UCSD-AML1 (cell line): ENCODE measurements at regions not wholly inside any gene's neighbourhood (a gene's known extent, or its start where the extent isn't known, plus 50 kb on each side); places are given as distances from the start of the nearest gene placed in this dataset.

ENCODE experiments used
- DNase-seq: peaks from one replicate; lab custom pipeline; 2025; ENCODE audit not compliant: unreplicated experiment; lab: John Stamatoyannopoulos, UW

DNA sequence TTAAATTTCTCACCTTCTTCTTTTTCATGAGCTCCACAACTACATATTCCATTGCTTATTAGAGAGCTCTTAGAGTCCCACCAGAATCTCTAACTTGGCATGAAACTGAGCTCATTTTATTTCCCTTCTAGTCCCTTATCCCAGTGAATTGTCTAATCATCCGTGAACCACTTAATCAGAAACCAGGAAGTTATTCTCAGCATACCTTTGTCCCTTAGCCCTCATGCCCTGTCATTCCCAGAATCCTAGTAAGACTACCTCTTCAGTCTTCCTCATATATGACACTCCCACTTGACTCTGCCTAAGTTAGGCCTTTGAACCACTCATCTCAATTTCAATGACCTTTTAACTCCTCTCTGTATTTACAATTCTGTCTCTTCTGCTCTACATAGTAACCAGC is 93.0 kb upstream of the PAPPA start:
- DNase-seq, result no peak

DNA sequence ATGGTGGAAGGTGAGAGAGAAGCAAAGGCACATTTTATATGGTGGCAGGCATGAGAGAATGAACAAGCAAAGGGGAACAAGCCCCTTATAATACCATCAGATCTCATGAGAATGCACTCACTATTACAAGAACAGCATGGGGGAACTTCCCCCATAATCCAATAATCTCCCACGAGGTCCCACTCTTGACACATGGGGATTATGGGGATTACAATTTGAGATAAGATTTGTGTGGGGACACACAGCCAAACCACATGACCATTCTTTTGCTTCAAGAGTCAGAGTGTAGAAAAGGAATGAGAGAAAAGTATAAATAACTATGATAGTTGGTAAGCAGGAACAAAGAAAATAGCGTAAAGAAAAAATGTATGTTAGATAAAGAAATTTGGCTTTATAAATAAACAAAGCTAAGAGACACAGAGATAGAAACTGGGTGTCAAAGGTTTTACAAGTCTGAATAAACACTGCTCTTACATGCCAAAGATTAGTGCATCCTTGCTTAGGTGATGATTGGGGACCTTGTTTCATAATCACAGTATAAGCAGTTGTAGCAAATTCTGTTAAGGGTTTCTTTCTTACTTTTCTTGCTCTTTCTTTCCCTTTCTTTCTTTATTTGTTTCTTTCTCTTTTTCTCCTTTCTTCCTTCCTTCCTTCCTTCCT is 91.9 kb upstream of the PAPPA start:
- no peak for DNase-seq

DNA sequence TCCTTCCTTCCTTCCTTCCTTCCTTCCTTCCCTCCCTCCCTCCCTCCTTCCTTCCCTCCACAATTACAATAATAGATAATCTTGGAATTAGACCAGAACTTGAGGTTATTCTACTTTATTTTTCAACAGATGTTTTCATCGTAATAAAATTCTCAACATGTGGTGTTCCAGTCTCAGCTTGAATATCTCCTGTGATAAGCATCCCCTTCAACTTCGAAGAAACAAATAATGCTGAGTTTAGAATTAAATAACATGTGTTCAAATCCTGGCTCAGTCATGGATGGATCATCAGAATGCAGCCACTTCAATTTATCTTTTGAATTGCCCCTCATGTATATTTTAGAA is 91.4 kb upstream of the PAPPA start:
- no peak for DNase-seq

DNA sequence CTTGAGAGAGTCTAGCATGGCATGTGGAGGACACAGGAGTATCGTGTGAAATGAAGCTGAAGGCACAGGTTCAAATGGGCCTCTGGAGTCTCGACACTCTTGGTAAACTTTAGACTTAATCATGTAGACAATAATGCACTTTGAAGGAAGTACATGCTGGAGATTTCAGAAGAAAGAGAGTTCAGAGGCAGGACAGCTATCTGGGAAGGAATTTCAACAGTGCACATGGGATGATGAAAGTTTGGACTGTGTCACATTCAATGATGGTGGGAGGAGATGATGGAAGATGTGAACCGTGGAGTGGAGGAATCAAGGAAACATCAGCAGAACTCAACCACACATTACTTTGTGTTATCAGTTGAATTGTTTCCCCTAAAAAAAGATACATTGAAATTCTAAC is 88.6 kb upstream of the PAPPA start:
- DNase-seq, result no peak

DNA sequence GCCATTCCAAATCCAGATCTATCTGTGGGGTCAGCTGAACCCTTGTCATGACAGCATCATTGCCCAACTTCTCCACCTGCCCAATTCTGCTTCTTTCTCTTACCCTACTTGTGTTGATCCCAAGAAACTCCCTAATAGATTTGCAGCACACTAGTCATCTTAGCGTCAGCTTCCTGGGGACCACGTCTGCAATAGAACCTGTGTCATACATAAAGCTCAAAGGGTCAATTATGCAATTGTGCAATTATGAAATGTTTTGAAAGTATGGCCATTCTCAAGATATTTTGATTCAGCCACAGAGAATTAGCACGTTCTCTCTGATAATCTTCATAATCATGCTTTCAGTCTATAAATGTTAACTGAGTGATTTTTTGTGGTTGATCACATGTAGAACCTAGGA is 87.4 kb upstream of the PAPPA start:
- no peak for DNase-seq

DNA sequence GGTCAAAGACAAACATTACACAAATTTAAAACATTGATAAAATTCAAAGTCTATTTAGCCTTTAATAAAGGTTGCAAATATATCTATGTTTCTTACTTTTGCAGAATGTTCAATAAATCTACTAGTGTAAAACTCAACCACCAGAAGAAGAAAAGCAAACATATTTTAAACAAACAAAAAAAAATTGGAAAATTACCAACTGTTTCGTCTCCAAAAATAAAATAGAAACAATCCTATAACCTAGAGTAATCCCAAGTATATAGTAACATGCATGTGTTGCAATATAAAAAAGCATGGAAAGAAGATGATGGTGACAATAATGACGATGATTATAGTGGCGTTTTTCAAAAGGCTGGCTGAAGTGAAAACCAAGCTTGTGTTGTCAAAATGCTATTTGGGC is 86.0 kb upstream of the PAPPA start:
- no peak for DNase-seq

DNA sequence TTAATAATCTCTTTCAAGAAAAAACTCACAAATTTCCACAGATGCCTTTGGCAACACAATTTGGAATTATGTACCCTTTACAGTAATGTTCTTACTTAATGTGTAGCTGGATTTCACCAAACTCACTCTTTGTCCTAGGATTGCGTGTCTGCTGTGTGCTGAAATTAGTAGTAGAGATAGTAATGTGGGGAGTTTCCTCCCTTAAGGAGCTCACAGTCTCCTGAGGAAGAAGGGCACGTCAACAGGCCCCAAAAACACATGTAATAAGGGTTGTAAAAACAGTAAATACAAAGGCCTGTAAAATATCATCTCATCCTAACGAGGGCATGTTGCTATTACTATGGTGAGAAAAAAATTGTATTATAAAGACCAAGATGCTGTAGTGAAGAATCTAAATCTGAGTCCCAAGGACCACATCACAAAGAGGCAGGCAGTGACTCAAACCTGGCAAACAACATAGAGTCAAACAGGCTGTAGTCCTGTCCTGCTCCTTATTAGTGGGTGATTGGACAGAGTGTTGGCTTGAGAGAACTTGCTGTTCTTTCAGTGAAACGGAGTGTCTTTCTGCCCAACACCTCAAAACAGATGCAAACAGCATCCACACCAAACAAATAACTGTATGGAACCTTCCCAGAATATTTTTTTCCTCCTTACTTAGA is 83.2 kb upstream of the PAPPA start:
- no peak for DNase-seq

DNA sequence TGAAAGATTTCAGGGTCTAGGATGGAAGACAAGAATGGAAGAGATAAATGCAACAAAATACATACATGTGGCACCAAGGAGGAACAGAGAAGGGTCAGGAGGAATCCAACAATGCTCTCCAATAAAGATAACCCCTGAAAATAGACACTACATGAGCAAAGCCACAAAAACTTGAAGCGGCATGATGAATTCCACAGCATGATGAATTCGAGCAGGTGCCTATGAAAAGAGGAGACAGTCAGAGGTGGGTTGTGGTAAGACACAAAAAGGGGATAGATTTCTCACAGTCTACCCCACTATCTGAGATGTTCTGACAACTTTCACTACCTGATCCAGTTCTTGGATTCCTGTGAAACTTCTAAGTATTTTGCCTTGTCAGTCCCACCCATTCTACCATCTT is 81.5 kb upstream of the PAPPA start:
- no peak for DNase-seq

DNA sequence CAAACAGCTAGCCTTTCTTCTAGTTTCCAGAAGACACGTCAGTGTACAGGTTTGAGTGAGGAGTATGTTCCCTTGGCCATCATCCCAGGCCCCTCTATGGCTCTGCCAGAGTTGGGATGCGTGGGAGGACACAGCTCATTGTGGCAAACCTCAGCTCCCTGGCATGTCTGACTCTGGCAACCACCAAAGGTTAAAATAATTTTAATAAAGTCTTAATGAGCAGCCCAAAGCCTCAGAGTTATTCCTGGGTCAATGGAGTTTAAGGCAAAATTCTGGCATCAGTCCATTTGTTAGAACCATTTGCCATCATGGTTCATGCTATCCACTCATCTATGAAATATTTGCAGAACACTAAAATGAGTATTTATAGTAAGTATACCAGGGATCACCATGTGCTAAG is 79.8 kb upstream of the PAPPA start:
- DNase-seq, result no peak

DNA sequence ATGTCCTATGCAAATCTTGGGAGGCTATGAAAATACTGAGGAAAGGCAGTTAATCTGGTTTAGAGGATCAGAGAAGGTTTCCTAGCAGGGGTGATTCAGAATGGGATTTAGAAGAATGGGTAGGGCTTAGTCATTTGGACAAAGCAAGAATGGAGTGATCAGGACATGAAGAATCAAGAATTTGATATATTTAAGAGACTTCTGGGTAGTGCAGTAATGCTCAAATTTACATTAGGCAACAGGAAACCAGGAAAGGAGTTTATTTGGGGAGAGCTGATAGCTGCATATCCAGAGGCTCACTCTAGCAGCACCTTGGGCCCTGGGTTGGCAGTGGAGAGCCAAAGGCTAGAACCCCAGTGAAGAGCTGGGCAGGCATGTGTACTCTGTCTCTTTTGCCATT is 78.9 kb upstream of the PAPPA start:
- no peak for DNase-seq

DNA sequence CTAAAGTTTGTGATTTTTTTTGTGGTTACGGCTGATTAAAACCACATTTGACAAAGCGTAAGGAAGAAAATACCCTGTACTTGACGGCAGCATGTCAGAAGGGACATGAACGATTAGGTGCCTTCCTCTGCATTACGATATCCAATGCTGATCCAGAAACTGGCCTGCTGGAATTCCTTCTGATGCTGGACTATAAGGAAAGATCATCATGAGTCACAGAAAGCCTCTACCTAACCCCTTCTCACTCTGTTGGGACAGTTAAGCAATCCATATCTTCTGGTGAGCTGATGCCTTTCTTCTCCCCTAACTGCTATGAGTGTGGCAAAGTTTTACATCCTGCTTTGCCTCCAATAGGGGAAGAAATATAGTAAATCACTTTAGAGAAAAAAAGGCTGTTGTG is 78.4 kb upstream of the PAPPA start:
- no peak for DNase-seq

DNA sequence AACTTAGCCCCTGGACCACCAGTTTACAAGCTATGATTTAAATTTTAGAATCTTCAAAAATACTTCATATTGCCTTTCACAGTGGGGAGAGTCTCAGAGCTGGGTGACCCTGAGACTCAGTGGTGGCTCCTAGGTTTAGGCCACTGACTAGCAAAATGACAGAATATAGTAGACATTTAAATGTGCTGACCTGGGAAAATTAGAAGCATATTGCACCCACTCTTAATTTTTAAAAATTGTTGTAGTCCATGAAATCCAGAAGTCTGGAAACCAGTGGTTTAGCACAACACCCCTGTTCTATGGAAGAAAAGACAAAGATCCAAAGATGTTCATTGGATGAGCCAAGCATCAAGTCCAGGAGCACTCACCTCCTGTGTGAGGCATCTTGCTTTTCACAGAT is 75.0 kb upstream of the PAPPA start:
- no peak for DNase-seq

DNA sequence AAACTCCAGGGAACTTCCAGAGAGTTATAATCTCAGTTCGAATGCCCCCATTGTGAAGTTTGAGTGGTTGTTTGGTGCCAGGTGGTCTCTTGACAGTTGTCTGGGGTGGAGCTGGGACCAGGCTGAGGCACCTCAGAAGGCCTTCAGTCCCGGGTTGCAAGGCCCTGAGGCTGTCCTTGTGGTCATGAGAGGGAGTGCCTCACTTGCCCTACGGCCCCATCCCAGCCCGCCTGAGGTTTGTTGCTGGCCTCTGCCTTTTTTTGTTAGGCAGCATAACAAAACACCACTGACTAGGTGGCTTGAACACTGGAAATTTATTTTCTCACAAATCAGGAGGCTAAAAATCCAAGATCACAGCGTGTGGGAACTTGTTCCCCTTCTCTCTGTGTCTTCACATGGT is 73.0 kb upstream of the PAPPA start:
- no peak for DNase-seq

DNA sequence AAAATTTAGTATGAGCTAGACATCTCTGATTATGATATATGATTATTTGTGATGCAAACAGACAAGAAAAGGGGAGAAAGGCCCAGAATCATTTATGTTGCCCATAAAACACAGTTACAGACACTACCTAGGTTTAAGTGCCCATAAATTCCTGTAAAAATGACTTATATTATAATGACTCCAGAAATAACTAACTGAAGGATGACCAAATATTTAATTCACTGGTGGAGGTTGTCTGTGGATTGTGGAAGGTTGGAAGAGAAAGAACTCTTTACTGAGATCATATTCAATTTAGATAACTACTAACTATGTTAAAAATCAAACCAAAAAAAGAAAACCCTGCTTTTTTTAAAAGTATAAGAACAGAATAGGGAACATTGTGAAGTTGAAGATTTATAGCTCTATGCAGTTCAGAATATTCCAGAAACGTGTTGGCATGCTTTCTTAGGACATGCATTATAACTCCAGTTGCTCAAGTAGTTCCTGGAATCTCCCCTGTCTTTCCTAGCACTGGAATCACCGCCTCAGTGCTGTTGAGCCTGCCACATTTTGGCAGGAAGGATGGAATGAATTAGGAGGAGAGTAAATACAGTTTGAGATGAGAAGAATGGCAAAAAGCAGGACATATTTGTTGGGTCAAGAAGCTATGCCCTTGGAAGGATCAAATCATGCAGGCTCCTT is 72.0 kb upstream of the PAPPA start:
- no peak for DNase-seq

DNA sequence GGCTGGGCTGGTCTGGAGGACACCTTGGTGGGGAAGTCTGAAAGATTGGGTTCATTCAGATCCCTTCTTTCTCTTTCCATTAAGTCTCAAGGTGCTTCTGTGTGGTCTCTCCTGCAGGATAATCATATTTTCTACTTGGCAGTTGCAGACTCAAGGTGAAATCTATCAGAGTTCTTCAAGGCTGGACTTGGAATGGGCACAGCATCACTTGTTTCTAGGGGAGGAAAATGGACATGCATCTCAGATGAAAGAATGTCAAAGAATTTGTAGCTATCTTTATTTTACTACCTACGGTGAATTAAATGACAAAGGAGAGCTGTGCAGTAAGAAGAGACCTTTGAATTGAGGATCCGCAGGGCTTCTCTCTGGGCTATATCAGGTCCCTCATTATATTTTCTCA is 69.8 kb upstream of the PAPPA start:
- no peak for DNase-seq

DNA sequence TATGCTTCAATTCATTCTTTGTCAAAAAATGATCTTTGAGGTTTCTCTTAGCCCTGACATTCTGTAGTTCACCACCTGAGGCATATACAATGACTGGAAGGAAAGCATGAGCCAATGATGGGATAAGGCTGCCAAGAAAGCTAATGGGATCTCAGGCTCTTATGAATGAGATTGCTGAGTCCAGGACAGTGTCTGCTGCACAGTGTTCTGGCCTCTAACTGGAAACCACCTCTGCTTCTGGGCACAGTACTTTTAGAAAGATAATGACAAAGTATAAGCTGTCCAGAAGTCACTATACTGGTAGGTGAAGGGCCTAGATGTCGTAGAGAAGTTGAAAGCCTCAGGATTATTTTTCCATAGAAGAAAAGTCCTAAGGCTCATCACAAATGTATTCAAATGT is 69.1 kb upstream of the PAPPA start:
- DNase-seq, result no peak

DNA sequence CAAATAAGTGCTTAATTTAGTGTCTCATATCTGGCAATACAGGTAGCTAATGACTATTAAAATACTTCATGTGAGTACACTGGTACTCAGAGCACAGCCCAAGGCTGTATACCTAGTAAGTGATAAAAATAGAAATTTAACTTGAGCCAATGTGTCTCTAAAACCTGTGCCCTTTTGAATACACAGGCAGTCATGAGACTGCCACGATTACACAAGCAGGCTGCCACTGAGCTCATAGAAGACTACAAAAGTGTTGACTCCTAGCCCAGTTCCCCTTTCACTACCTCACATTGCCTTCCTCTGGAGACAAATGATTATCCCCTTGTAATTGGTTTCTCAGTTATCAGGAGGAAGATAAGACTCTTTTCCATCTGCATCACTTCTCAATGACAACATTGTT is 66.3 kb upstream of the PAPPA start:
- no peak for DNase-seq

DNA sequence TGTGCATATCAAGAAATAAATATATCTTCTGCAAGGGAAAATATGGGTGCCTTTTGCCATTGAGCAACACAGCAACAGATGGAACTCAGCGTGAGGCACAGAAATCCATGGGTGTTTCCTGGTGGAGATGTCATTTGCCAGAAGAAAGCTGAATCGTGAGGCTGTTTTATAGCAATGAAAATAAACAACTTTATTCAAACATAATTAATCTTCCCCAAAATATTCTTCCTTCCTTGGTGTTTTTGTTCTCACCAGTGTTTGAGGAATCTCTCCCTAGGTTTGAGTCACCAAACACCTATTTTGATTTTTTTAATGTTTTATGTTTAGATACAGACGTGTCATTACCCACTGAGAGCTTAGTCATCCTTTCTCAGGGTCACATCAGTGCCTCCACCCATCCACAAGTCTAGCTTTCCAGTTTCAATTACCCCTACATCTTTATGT is 65.8 kb upstream of the PAPPA start:
- DNase-seq, result no peak

DNA sequence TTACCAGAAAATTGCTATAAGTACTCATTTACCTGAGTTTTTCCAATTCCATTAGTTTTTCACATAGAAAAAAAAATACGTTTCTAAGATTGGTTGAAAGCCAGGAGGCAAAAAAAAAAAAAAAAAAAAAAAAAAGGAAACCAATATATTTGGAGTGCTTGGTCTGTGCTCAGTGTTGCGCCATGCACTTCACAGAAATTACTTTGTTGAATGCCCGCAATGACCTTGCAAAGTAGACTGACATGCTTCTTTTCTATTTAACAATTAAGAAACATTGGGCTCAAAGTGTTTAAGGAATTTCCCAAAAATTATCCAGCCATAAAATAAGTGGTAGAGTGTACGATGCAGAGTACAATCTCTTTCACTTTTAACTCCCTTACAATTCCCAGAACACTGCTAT is 65.2 kb upstream of the PAPPA start:
- no peak for DNase-seq

DNA sequence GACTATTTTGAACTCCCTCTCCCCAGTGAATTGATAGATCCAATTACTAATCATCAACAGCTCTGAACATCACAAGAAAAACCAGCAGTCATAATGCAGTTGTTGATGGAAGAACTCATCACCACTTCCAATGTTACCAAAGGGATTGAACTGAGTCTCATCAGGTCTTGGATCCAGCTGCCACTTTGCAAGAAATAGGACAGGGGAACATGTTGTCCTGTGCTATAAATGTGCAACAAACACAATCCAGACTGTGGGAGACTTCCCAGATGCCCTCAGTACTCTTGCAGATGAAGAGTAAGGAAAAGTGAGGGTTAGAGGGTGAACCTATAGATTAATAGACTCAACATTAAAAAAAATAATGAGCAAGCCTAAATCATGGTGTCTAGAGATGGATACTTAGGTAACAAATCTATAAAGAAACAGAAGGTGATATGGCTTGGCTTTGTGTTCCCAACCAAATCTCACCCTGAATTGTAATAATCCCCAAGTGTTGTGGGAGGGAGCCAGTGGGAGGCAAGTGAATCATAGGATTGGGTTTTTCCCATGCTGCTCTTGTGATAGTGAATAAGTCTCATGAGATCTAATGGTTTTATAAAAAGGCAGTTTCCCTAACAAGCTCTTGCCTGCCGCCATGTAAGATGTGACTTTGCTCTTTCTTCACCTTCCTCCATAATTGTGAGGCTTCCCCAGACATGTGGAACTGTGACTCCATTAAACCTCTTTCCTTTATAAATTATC is 63.4 kb upstream of the PAPPA start:
- no peak for DNase-seq

DNA sequence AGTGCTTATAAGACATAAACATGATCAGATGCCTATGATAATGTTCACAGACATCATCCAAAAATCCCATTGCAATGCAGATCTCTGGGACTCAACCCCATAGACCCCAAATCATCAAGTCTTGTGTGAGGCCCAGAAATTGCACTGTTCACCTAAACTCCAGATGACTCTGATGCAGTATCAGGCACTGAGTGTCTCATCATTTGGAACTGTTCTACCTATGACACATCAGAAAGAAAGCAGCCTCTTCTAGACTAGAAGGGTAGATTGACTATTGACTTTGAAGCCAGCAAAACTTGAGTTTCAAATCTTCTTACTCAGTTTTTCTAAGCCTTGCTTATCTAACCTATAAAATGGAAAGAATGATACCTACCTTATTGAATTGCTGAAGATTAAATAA is 58.7 kb upstream of the PAPPA start:
- DNase-seq, result no peak

DNA sequence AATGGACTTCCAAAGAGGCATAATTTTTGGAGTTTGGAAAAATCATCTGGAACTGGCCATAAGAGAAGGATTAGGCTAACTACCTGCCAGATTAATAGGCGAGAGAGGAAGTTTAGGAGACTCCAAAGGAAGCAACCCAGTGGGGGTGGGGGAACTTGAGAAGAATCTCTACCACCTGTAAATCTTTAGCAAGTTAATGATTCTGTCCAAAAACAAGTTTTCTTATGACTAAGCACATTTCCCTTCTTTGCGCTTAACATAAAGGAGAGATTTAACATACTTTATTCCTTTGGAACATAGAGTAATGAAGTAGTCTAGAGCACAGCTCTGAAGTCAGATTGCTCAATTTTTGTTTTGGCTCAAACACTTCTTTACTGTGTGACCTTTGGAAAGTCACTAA is 58.2 kb upstream of the PAPPA start:
- DNase-seq, result no peak
